Activated CD8-positive, alpha-beta T cell treated with anti-CD3 and anti-CD28 coated beads for 36 hours (primary cell): ENCODE measurements at regions not wholly inside any gene's neighbourhood (a gene's known extent, or its start where the extent isn't known, plus 50 kb on each side); places are given as distances from the start of the nearest gene placed in this dataset.

Experiments used
- ATAC-seq: fragments of 200-7000 bp; cut with Tn5 transposase; one replicate; pipeline ENCODE4 v1.10.0; 2021; ENCODE audit warnings: mild to moderate bottlenecking, moderate library complexity
- CTCF ChIA-PET: fragments of 350-600 bp; sonication (Branson Sonifier 250); formaldehyde crosslinking; loops from one replicate; lab custom pipeline; 2021; ENCODE audit warnings: antibody characterized with exemption; lab: Charles Lee
- POLR2A ChIA-PET: fragments of 350-600 bp; sonication (Branson Sonifier 250); formaldehyde crosslinking; loops from one replicate; lab custom pipeline; 2021; ENCODE audit warnings: antibody characterized with exemption; lab: Charles Lee
- DNase-seq: peaks from one replicate; pipeline ENCODE4 v3.0.0-alpha.2; 2020
- H3K27ac Mint-ChIP-seq: one replicate; pipeline ENCODE4 v1.8.0; 2021; ENCODE audit warnings: mild to moderate bottlenecking, mixed read lengths
- H3K27me3 Mint-ChIP-seq: one replicate; pipeline ENCODE4 v1.8.0; 2021; ENCODE audit warnings: mixed read lengths
- H3K36me3 Mint-ChIP-seq: one replicate; pipeline ENCODE4 v1.8.0; 2021; ENCODE audit warnings: low read depth, mixed read lengths
- H3K4me1 Mint-ChIP-seq: one replicate; pipeline ENCODE4 v1.8.0; 2021; ENCODE audit warnings: low read depth, mixed read lengths
- H3K4me3 Mint-ChIP-seq: one replicate; pipeline ENCODE4 v1.8.0; 2021; ENCODE audit warnings: mild to moderate bottlenecking, moderate library complexity, mixed read lengths
- H3K9me3 Mint-ChIP-seq: one replicate; pipeline ENCODE4 v1.8.0; 2021; ENCODE audit warnings: mixed read lengths
- CTCF ChIP-seq: fragments of 200-600 bp; IDR thresholded peaks from one replicate; pipeline ENCODE4 v1.8.0; 2022; ENCODE audit warnings: antibody characterized with exemption, mild to moderate bottlenecking
- intact Hi-C: fragments of 100-400 bp; cut with micrococcal nuclease; formaldehyde crosslinking; loops from one replicate; pipeline ENCODE4 v1.10.0; 2022

- no peaks in the 10 kb centered on the region for H3K27me3 Mint-ChIP-seq
- ATAC-seq (no peak), DNase-seq (no peak)
- no peak for TF ChIP-seq CTCF
- ChIA-PET CTCF (no interaction called here), POLR2A (no interaction called here)
- intact Hi-C loops: no loop called here
- H3K4me1 Mint-ChIP-seq: no peaks in the 10 kb centered on the region
- H3K27ac Mint-ChIP-seq: no peak overlapping the region
- H3K9me3 Mint-ChIP-seq: peaks cover 13% of the 10 kb centered on the region
- no peak overlapping the region for H3K4me3 Mint-ChIP-seq
- no peaks in the 10 kb centered on the region for H3K36me3 Mint-ChIP-seq
Measured at GRCh38 chr1:164949771-164950471, 390.9 kb downstream of the PBX1 start.

DNA sequence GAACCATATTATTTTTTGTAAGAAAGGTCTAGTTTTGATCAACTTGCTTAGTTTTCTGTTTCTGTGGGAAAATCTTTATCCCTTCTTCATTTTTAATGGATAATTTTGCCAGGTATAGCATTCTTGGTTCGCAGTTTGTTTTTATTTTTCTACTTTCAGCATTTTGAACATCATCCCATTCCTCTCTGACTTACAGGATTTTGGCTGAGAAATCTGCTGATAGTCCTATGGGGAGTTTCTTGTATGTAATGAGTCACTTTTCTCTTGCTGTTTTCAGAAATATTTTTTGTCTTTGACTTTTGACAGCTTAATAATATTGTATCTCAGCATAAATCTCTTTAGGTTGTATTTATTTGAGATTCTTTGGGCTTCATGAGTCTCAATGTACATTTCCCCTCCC is 389.1 kb downstream of the PBX1 start:
- Mint-ChIP-seq H3K9me3 (peaks cover 13% of the 10 kb centered on the region), H3K27ac (no peak overlapping the region), H3K27me3 (no peaks in the 10 kb centered on the region), H3K4me1 (no peaks in the 10 kb centered on the region), H3K36me3 (no peaks in the 10 kb centered on the region), H3K4me3 (no peak overlapping the region)
- no peak for TF ChIP-seq CTCF
- intact Hi-C loops: no loop called here
- no peak for ATAC-seq
- CTCF ChIA-PET: no interaction called here
- no peak for DNase-seq
- POLR2A ChIA-PET: interaction anchor here (0.6 kb wide), 1 partner anchor 841 kb away, joined by 3 read pairs; no protein-coding TSS in a partner anchor

- no peak for DNase-seq
- H3K4me3 Mint-ChIP-seq: no peak overlapping the region
- no peaks in the 10 kb centered on the region for H3K4me1 Mint-ChIP-seq
- H3K36me3 Mint-ChIP-seq: no peaks in the 10 kb centered on the region
- peaks cover 4% of the 10 kb centered on the region for H3K9me3 Mint-ChIP-seq
- ATAC-seq: no peak
- CTCF ChIA-PET: no interaction called here
- POLR2A ChIA-PET: no interaction called here
- intact Hi-C loops: no loop called here
- no peak for TF ChIP-seq CTCF
- H3K27ac Mint-ChIP-seq: no peak overlapping the region
- no peaks in the 10 kb centered on the region for H3K27me3 Mint-ChIP-seq
Measured at GRCh38 chr1:164937291-164937690, 378.3 kb downstream of the PBX1 start.

- no peaks in the 10 kb centered on the region for H3K4me1 Mint-ChIP-seq
- H3K9me3 Mint-ChIP-seq: peaks cover 3% of the 10 kb centered on the region
- H3K27me3 Mint-ChIP-seq: no peaks in the 10 kb centered on the region
- H3K27ac Mint-ChIP-seq: no peak overlapping the region
- no peak for TF ChIP-seq CTCF
- H3K36me3 Mint-ChIP-seq: no peaks in the 10 kb centered on the region
- H3K4me3 Mint-ChIP-seq: no peak overlapping the region
- intact Hi-C loops: no loop called here
- DNase-seq (no peak), ATAC-seq (no peak)
- POLR2A ChIA-PET: no interaction called here
- CTCF ChIA-PET: no interaction called here
Measured at GRCh38 chr1:164932580-164932979, 373.6 kb downstream of the PBX1 start.

- H3K9me3 Mint-ChIP-seq: peaks cover 3% of the 10 kb centered on the region
- intact Hi-C loops: no loop called here
- no peak overlapping the region for H3K4me3 Mint-ChIP-seq
- H3K4me1 Mint-ChIP-seq: no peaks in the 10 kb centered on the region
- no peak overlapping the region for H3K27ac Mint-ChIP-seq
- ATAC-seq: no peak
- ChIA-PET POLR2A (no interaction called here), CTCF (no interaction called here)
- no peak for TF ChIP-seq CTCF
- no peaks in the 10 kb centered on the region for H3K27me3 Mint-ChIP-seq
- DNase-seq: no peak
- H3K36me3 Mint-ChIP-seq: no peaks in the 10 kb centered on the region
Measured at GRCh38 chr1:164930833-164931232, 371.8 kb downstream of the PBX1 start.
